ENCODE measurements at regions not wholly inside any gene's neighbourhood (a gene's known extent, or its start where the extent isn't known, plus 50 kb on each side); places are given as distances from the start of the nearest gene placed in this dataset.

- no peak for DNase-seq (ENCODE audit: low spot score)
Measured at GRCh38 chr14:49999146-49999761, 106.4 kb downstream of the ARF6 start.

- DNase-seq (ENCODE audit: low spot score) = no peak
Measured at GRCh38 chr14:49999826-50000379, 107.0 kb downstream of the ARF6 start.

GRCh38 chr14:50000380-50001150 lies 107.7 kb downstream of the ARF6 start:
- DNase-seq (ENCODE audit: low spot score) = peak; percentile 69

GRCh38 chr14:50001151-50001998 lies 108.5 kb downstream of the ARF6 start:
- DNase-seq (ENCODE audit: low spot score) = peak; percentile 73

GRCh38 chr14:50001999-50002925 lies 109.4 kb downstream of the ARF6 start:
- DNase-seq (ENCODE audit: low spot score) = peak; percentile 93

- DNase-seq (ENCODE audit: low spot score) = no peak
Measured at GRCh38 chr14:50002926-50003212, 110.0 kb downstream of the ARF6 start.

- DNase-seq (ENCODE audit: low spot score) = no peak
Measured at GRCh38 chr14:50003213-50004021, 110.5 kb downstream of the ARF6 start.

GRCh38 chr14:50006141-50006540 lies 110.2 kb downstream of the VCPKMT start:
- DNase-seq (ENCODE audit: low spot score) = no peak

- DNase-seq (ENCODE audit: low spot score) = no peak
Measured at GRCh38 chr14:50007123-50007903, 109.1 kb downstream of the VCPKMT start.

GRCh38 chr14:50008562-50008961 lies 107.8 kb downstream of the VCPKMT start:
- DNase-seq (ENCODE audit: low spot score) = no peak

- no peak for DNase-seq (ENCODE audit: low spot score)
Measured at GRCh38 chr14:50008974-50009373, 107.4 kb downstream of the VCPKMT start.

GRCh38 chr14:50010752-50011151 lies 105.6 kb downstream of the VCPKMT start:
- DNase-seq (ENCODE audit: low spot score) = no peak

GRCh38 chr14:50011242-50011641 lies 105.1 kb downstream of the VCPKMT start:
- no peak for DNase-seq (ENCODE audit: low spot score)

GRCh38 chr14:50012644-50013043 lies 103.7 kb downstream of the VCPKMT start:
- DNase-seq (ENCODE audit: low spot score) = no peak

- DNase-seq (ENCODE audit: low spot score) = no peak
Measured at GRCh38 chr14:50013198-50013918, 103.0 kb downstream of the VCPKMT start.

GRCh38 chr14:50013934-50014333 lies 102.4 kb downstream of the VCPKMT start:
- DNase-seq (ENCODE audit: low spot score) = no peak

GRCh38 chr14:50014809-50015430 lies 101.5 kb downstream of the VCPKMT start:
- DNase-seq (ENCODE audit: low spot score) = no peak

- no peak for DNase-seq (ENCODE audit: low spot score)
Measured at GRCh38 chr14:50015716-50016115, 100.7 kb downstream of the VCPKMT start.
